Heart left ventricle (tissue), 16 donors: ENCODE measurements at regions not wholly inside any gene's neighbourhood (a gene's known extent, or its start where the extent isn't known, plus 50 kb on each side); places are given as distances from the start of the nearest gene placed in this dataset.

ENCODE experiments used
- ATAC-seq, 4 donors: fragments of 200-7000 bp; cut with Tn5 transposase; one replicate each; pipeline ENCODE4 v1.9.1; 2020 to 2022; ENCODE audit warnings: moderate library complexity in 4 of 4, mild to moderate bottlenecking in 3 of 4, moderate number of reproducible peaks in 1 of 4
- DNase-seq, 5 donors: peaks; one replicate each; pipeline ENCODE4 v3.0.0-alpha.2; 2020
- H3K27ac ChIP-seq, 12 donors: fragments of 200-600 bp; sonication (generic) in 4 of 12; one replicate each; pipeline versions ENCODE4 v1.5.0 to v1.8.0; 2016 to 2022; ENCODE audit warnings: mild to moderate bottlenecking in 2 of 12
- H3K27me3 ChIP-seq, 9 donors: fragments of 200-600 bp; sonication (generic) in 2 of 9; one replicate each; pipeline versions ENCODE4 v1.5.1 to v1.8.0; 2016 to 2022; ENCODE audit warnings: mild to moderate bottlenecking in 3 of 9
- H3K36me3 ChIP-seq, 9 donors: fragments of 200-600 bp; sonication (generic) in 2 of 9; one replicate each; pipeline versions ENCODE4 v1.5.0 to v1.8.0; 2018 to 2022; ENCODE audit warnings: mild to moderate bottlenecking in 2 of 9
- H3K4me1 ChIP-seq, 12 donors: fragments of 200-600 bp; sonication (generic) in 4 of 12; one replicate each; pipeline versions ENCODE4 v1.5.0 to v1.8.0; 2016 to 2022; ENCODE audit warnings: mild to moderate bottlenecking in 3 of 12
- H3K4me3 ChIP-seq, 12 donors: fragments of 200-600 bp; sonication (generic) in 4 of 12; one replicate each; pipeline versions ENCODE4 v1.5.0 to v1.8.0; 2017 to 2022; ENCODE audit warnings: mild to moderate bottlenecking in 9 of 12, moderate library complexity in 4 of 12
- H3K9me3 ChIP-seq, 12 donors: fragments of 200-600 bp; sonication (generic) in 4 of 12; one replicate each; pipeline versions ENCODE4 v1.5.0 to v1.8.0; 2016 to 2022; ENCODE audit warnings: mild to moderate bottlenecking in 1 of 12
- POLR2A ChIP-seq, 2 donors: fragments of 450-650 bp; IDR thresholded peaks; one replicate each; pipeline ENCODE4 v1.6.1; 2017; ENCODE audit warnings: antibody characterized with exemption in 2 of 2, mild to moderate bottlenecking in 2 of 2, moderate library complexity in 2 of 2
- WGBS, 4 donors: extraction: QIAGEN DNeasy Blood & Tissue Kit in 2 of 4; methylation state at CpG; one replicate each; pipeline versions ENCODE4 v1.1.5 to v1.1.7; 2013 to 2018; 5-methylcytosine and 5-hydroxymethylcytosine counted together
- intact Hi-C, 10 donors: fragments of 100-400 bp; cut with DNase I; formaldehyde crosslinking; loops; one replicate each; pipeline versions ENCODE4 v1.11.1 to v1.14.2; 2022
- TF ChIP-seq, protein P1 (sequence below), 12 donors: fragments of 200-600 bp; sonication (generic) in 4 of 12; IDR thresholded peaks; one replicate each; pipeline versions ENCODE4 v1.5.0 to v1.8.0; 2018 to 2022; ENCODE audit warnings: antibody characterized with exemption in 12 of 12, mild to moderate bottlenecking in 5 of 12
- donor health status: ischemic (EF 13 %, LVEDD 7.1; RV severe dilation, severe dysfunction).
- donor health status: healthy with polysubstance abuse.
- donor health status: DM: no; HTN: yes; CAD: no.
- donor health status: DM: no; HTN: no; CAD: no.
- donor health status: ischemic (EF 25% LVEDD 6.9; RV normal size, moderate dysfunction).
- donor health status: ischemic (EF 25% LVEDD 5.7; RV mildly dilated, moderate dysfunction).
- donor health status: healthy.
- donor health status: DM: yes; HTN: yes; CAD: no.
- donor health status: ischemic (EF 35%, LVEDD 5.7; RV mildly dilated, moderate dysfunction).
- donor health status: nonischemic (EF 11% LVEDD 7.7; RV severe dilation, severe dysfunction).
- donor health status: DM: yes; HTN: yes; CAD: no.
- donor health status: PGD.
- donor health status: ischemic (EF 29% LVEDD 5.4; RV normal size, mild dysfunction).
- donor health status: nonischemic (EF 23%, LVEDD 6.1; RV moderate dilation, normal function).

DNA sequence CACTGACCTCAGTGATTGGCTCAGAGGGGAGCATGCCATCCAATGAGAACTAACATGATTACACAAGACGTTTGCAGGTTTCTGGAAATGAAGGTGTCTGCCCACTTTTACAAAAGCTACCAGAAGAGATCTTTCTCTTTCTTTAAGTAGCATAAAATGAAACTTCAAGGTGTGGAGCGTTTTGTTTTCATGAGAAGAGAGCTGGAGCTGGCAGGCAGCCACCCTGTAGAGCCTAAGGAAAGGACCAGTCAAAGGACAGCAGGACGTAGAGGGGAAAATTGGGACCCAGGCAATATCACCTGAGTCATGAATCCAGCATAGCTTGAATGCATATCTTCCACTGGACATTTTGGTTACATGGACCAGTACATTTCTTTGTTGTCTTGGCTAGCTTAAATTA lies 331.0 kb downstream of the EPHA4 start:
- intact Hi-C loops: loop anchor here in 1 of 10 donors (10.0 kb wide), 1 partner anchor 334 kb away; the partner anchor contains the start of gene EPHA4
- H3K27me3 ChIP-seq: no peaks in the 10 kb centered on the region
- no peak overlapping the region for H3K4me3 ChIP-seq
- no peaks in the 10 kb centered on the region for H3K9me3 ChIP-seq
- no peak overlapping the region for H3K27ac ChIP-seq
- WGBS, 4 donors: 61 to 70% (median 64%) methylated on average over 3 of the region's 3 CpGs
- peaks cover 0 to 8% (median 0%) of the 10 kb centered on the region in 12 donors for H3K4me1 ChIP-seq
- DNase-seq (no peak), ATAC-seq (no peak)
- TF ChIP-seq, protein P1, sequence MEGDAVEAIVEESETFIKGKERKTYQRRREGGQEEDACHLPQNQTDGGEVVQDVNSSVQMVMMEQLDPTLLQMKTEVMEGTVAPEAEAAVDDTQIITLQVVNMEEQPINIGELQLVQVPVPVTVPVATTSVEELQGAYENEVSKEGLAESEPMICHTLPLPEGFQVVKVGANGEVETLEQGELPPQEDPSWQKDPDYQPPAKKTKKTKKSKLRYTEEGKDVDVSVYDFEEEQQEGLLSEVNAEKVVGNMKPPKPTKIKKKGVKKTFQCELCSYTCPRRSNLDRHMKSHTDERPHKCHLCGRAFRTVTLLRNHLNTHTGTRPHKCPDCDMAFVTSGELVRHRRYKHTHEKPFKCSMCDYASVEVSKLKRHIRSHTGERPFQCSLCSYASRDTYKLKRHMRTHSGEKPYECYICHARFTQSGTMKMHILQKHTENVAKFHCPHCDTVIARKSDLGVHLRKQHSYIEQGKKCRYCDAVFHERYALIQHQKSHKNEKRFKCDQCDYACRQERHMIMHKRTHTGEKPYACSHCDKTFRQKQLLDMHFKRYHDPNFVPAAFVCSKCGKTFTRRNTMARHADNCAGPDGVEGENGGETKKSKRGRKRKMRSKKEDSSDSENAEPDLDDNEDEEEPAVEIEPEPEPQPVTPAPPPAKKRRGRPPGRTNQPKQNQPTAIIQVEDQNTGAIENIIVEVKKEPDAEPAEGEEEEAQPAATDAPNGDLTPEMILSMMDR (IDR thresholded peaks at IDR 0.05): no peak
- no peak for TF ChIP-seq POLR2A (IDR thresholded peaks at IDR 0.05)
- no peaks in the 10 kb centered on the region for H3K36me3 ChIP-seq

DNA sequence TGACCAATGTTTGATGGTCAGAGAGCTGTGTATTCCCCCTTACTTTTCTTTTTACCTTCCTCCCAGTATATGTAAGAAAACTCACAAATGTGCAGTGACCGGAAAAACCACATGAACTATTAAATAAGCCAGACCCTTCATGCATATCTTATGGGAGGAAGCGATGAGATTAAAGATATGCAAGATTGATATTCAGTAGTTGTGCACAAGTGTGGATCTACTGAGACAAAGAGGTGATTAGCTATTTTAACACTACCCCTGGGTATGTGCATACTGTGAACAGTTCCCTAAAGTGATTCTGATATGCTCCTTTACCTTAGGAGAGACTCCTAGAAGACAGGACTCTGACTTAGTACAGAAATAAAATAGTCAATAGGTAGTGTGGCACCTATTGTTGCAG lies 328.3 kb downstream of the EPHA4 start:
- DNase-seq: no peak
- no peak for TF ChIP-seq POLR2A (IDR thresholded peaks at IDR 0.05)
- TF ChIP-seq, protein P1 (IDR thresholded peaks at IDR 0.05): no peak
- H3K9me3 ChIP-seq: peaks cover 0 to 3% (median 0%) of the 10 kb centered on the region in 12 donors
- ATAC-seq: no peak
- no peak overlapping the region for H3K4me3 ChIP-seq
- intact Hi-C loops: loop anchor here in 1 of 10 donors (10.0 kb wide), 1 partner anchor 331 kb away; the partner anchor contains the start of gene EPHA4
- peaks cover 0 to 4% (median 0%) of the 10 kb centered on the region in 12 donors for H3K4me1 ChIP-seq
- no peak overlapping the region for H3K27ac ChIP-seq
- H3K27me3 ChIP-seq: no peaks in the 10 kb centered on the region
- WGBS, 4 donors: 95 to 98% (median 95%) methylated on average over 2 of the region's 2 CpGs
- no peaks in the 10 kb centered on the region for H3K36me3 ChIP-seq

DNA sequence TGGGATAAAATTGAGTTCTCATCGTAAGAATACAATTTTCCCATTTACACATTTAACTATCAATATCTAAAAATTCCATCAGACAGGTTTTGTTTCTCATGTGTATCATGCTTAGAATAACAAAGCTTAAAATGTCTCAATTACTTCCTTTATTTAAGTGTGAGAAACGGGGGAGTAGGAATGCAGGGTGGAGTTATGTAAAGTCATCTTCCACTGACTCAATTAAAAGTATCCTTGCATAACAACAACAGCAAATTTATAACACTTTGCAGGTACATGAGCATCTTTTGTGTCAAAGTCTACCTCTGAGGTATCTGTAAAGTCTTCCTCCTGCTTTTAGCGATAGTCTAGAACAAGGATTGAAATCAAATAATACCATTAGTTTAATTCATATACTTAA lies 327.1 kb downstream of the EPHA4 start:
- WGBS, 4 donors: 73 to 77% (median 74%) methylated on average over 3 of the region's 3 CpGs
- no peak for DNase-seq
- Histone ChIP-seq H3K27me3 (no peaks in the 10 kb centered on the region), H3K4me1 (no peaks in the 10 kb centered on the region), H3K9me3 (peaks cover 0 to 3% (median 0%) of the 10 kb centered on the region in 12 donors), H3K27ac (no peak overlapping the region), H3K36me3 (no peaks in the 10 kb centered on the region), H3K4me3 (no peak overlapping the region)
- no peak for TF ChIP-seq POLR2A (IDR thresholded peaks at IDR 0.05)
- TF ChIP-seq, protein P1 (IDR thresholded peaks at IDR 0.05): no peak
- ATAC-seq: no peak
- intact Hi-C loops: loop anchor here in 1 of 10 donors (10.0 kb wide), 1 partner anchor 330 kb away; the partner anchor contains the start of gene EPHA4

DNA sequence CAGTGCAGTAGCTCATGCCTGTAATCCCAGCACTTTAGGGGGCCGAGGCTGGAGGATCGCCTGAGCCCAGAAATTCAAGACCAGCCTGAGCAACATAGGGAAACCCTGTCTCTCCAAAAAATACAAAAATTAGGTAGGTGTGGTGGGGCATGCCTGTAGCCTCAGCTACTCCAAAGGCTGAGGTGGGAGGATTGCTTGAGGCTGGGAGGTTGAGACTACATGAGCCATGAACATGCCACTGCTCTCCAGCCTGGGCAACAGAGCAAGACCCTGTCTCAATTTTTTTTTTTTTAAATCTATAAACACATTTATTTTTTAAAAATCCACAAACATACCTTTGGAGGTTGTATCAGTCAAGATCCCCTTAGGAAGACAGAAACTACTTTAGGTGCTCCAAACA lies 326.3 kb downstream of the EPHA4 start:
- WGBS, 4 donors: 89 to 98% (median 94%) methylated on average over 2 of the region's 2 CpGs
- no peak for DNase-seq
- H3K4me3 ChIP-seq: no peak overlapping the region
- no peak overlapping the region for H3K27ac ChIP-seq
- intact Hi-C loops: loop anchor here in 1 of 10 donors (10.0 kb wide), 1 partner anchor 329 kb away; the partner anchor contains the start of gene EPHA4
- H3K9me3 ChIP-seq: peaks cover 0 to 4% (median 0%) of the 10 kb centered on the region in 12 donors
- no peak for ATAC-seq
- TF ChIP-seq POLR2A (IDR thresholded peaks at IDR 0.05): no peak
- TF ChIP-seq, protein P1 (IDR thresholded peaks at IDR 0.05): no peak
- no peaks in the 10 kb centered on the region for H3K27me3 ChIP-seq
- no peaks in the 10 kb centered on the region for H3K4me1 ChIP-seq
- H3K36me3 ChIP-seq: no peaks in the 10 kb centered on the region
